GM18517 (cell line): ENCODE measurements at regions not wholly inside any gene's neighbourhood (a gene's known extent, or its start where the extent isn't known, plus 50 kb on each side); places are given as distances from the start of the nearest gene placed in this dataset.

Source experiments
- ATAC-seq: cut with Tn5 transposase; IDR thresholded peaks from one replicate; pipeline ENCODE4 v1.9.1; 2021; ENCODE audit warnings: mild to moderate bottlenecking, moderate library complexity; ENCODE audit not compliant: unreplicated experiment

- no peak for ATAC-seq
Observed at GRCh38 chr10:90975096-90975495, 54.2 kb upstream of the ANKRD1 start.

GRCh38 chr10:90977162-90977854 is 56.4 kb upstream of the ANKRD1 start:
- peak; percentile 81 for ATAC-seq

GRCh38 chr10:90977855-90978486 is 57.1 kb upstream of the ANKRD1 start:
- no peak for ATAC-seq

GRCh38 chr10:90982406-90983008 is 61.6 kb upstream of the ANKRD1 start:
- no peak for ATAC-seq

GRCh38 chr10:90983914-90984549 is 63.1 kb upstream of the ANKRD1 start:
- ATAC-seq: no peak

- ATAC-seq: no peak
Observed at GRCh38 chr10:90984898-90985297, 64.0 kb upstream of the ANKRD1 start.

- ATAC-seq: no peak
Observed at GRCh38 chr10:90985321-90985933, 64.5 kb upstream of the ANKRD1 start.

- no peak for ATAC-seq
Observed at GRCh38 chr10:90986136-90986760, 65.4 kb upstream of the ANKRD1 start.

GRCh38 chr10:90986870-90987269 is 66.0 kb upstream of the ANKRD1 start:
- ATAC-seq: no peak

GRCh38 chr10:90987383-90987782 is 66.5 kb upstream of the ANKRD1 start:
- no peak for ATAC-seq

- no peak for ATAC-seq
Observed at GRCh38 chr10:90988024-90988423, 67.1 kb upstream of the ANKRD1 start.

- ATAC-seq: no peak
Observed at GRCh38 chr10:90988802-90989201, 67.9 kb upstream of the ANKRD1 start.

GRCh38 chr10:90989378-90989777 is 68.5 kb upstream of the ANKRD1 start:
- ATAC-seq: no peak

- no peak for ATAC-seq
Observed at GRCh38 chr10:90992462-90992861, 71.6 kb upstream of the ANKRD1 start.

- ATAC-seq: peak; percentile 40
Observed at GRCh38 chr10:90993340-90993739, 72.5 kb upstream of the ANKRD1 start.

GRCh38 chr10:90997670-90998069 is 76.8 kb upstream of the ANKRD1 start:
- no peak for ATAC-seq

GRCh38 chr10:90998733-90999511 is 78.0 kb upstream of the ANKRD1 start:
- peak; percentile 24 for ATAC-seq

- ATAC-seq: peak; percentile 69
Observed at GRCh38 chr10:90999512-91000172, 78.8 kb upstream of the ANKRD1 start.

GRCh38 chr10:91000470-91000869 is 79.6 kb upstream of the ANKRD1 start:
- no peak for ATAC-seq

GRCh38 chr10:91000985-91001384 is 80.1 kb upstream of the ANKRD1 start:
- ATAC-seq: no peak
